KMS-11 (cell line): ENCODE measurements at regions not wholly inside any gene's neighbourhood (a gene's known extent, or its start where the extent isn't known, plus 50 kb on each side); places are given as distances from the start of the nearest gene placed in this dataset.

ENCODE experiments used
- H2AFZ ChIP-seq: fragments of 200-600 bp; sonication (generic); 2 replicates; pipeline ENCODE4 v1.6.1; 2016; ENCODE audit warnings: antibody characterized with exemption, mixed run types, low read depth
- H3K27ac ChIP-seq: fragments of 200-600 bp; sonication (generic); 2 replicates; pipeline ENCODE4 v1.6.1; 2016; ENCODE audit warnings: mild to moderate bottlenecking, mixed run types
- H3K27me3 ChIP-seq: fragments of 200-600 bp; sonication (generic); 2 replicates; pipeline ENCODE4 v1.6.1; 2017; ENCODE audit warnings: mild to moderate bottlenecking, low read depth, mixed run types, moderate library complexity; ENCODE audit not compliant: insufficient read depth
- H3K36me3 ChIP-seq: fragments of 200-600 bp; sonication (generic); 2 replicates; pipeline ENCODE4 v1.6.1; 2017; ENCODE audit warnings: mild to moderate bottlenecking, mixed run types; ENCODE audit not compliant: insufficient read depth
- H3K4me1 ChIP-seq: fragments of 200-600 bp; sonication (generic); 2 replicates; pipeline ENCODE4 v1.6.1; 2016; ENCODE audit warnings: mild to moderate bottlenecking, low read depth, mixed run types; ENCODE audit not compliant: poor library complexity, severe bottlenecking
- H3K4me2 ChIP-seq: fragments of 200-600 bp; sonication (generic); 2 replicates; pipeline ENCODE4 v1.7.0; 2016; ENCODE audit warnings: mild to moderate bottlenecking, mixed run types
- H3K4me3 ChIP-seq: fragments of 200-600 bp; sonication (generic); IDR thresholded peaks from 2 replicates; pipeline ENCODE4 v1.6.1; 2017; ENCODE audit warnings: low read depth, low read length, mixed read lengths; ENCODE audit not compliant: insufficient read depth
- H3K79me2 ChIP-seq: fragments of 200-600 bp; sonication (generic); 2 replicates; pipeline ENCODE4 v1.6.1; 2016; ENCODE audit warnings: low read depth, mixed run types; ENCODE audit not compliant: insufficient read depth
- H3K9ac ChIP-seq: fragments of 200-600 bp; sonication (generic); 2 replicates; pipeline ENCODE4 v1.6.1; 2016; ENCODE audit warnings: mild to moderate bottlenecking, mixed run types
- H4K20me1 ChIP-seq: fragments of 200-600 bp; sonication (generic); 2 replicates; pipeline ENCODE4 v1.6.1; 2016; ENCODE audit warnings: mild to moderate bottlenecking, mixed run types; ENCODE audit not compliant: insufficient read depth
- CTCF ChIP-seq: fragments of 200-600 bp; sonication (generic); conservative IDR thresholded peaks from 2 replicates; pipeline ENCODE4 v1.6.1; 2017; ENCODE audit warnings: low read depth, mild to moderate bottlenecking, antibody characterized with exemption, low read length, moderate library complexity, mixed read lengths

GRCh38 chr1:5651964-5652821 is 340.0 kb downstream of the NPHP4 start:
- H3K4me3 ChIP-seq: no peak overlapping the region
- H3K27me3 ChIP-seq: peaks cover 19% of the 10 kb centered on the region
- H3K9ac ChIP-seq: no peak overlapping the region
- no peak overlapping the region for H2AFZ ChIP-seq
- H3K36me3 ChIP-seq: no peaks in the 10 kb centered on the region
- H4K20me1 ChIP-seq: no peaks in the 10 kb centered on the region
- no peak overlapping the region for H3K4me2 ChIP-seq
- no peak overlapping the region for H3K27ac ChIP-seq
- H3K4me1 ChIP-seq: no peaks in the 10 kb centered on the region
- no peak for TF ChIP-seq CTCF
- H3K79me2 ChIP-seq: no peaks in the 10 kb centered on the region

- Histone ChIP-seq H2AFZ (no peak overlapping the region), H4K20me1 (no peaks in the 10 kb centered on the region), H3K27me3 (peaks cover 19% of the 10 kb centered on the region), H3K27ac (no peak overlapping the region), H3K4me2 (no peak overlapping the region), H3K4me3 (no peak overlapping the region), H3K9ac (no peak overlapping the region), H3K4me1 (no peaks in the 10 kb centered on the region), H3K36me3 (no peaks in the 10 kb centered on the region), H3K79me2 (no peaks in the 10 kb centered on the region)
- TF ChIP-seq CTCF: no peak
Observed at GRCh38 chr1:5651473-5651872, 340.8 kb downstream of the NPHP4 start.

DNA sequence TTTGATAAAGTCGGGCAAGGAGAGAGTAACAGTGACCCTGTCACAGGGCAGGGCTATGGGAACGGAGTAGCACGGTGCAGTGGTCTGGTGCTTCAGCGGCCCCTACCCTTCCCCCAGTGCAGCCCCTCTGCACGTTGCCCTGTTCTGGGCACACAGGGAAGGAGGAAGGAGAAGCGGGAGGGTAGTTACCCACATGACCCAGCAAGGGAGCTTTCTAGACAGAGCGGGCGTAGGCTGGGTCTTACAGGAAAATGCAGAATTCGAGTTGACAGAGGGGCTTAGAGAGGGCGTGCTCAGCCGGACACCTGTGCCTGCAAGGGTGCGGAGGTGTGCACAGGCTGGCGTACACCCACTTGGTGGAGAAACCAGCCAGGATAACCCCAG is 341.2 kb downstream of the NPHP4 start:
- Histone ChIP-seq H2AFZ (no peak overlapping the region), H4K20me1 (no peaks in the 10 kb centered on the region), H3K79me2 (no peaks in the 10 kb centered on the region), H3K4me1 (no peaks in the 10 kb centered on the region), H3K27me3 (peaks cover 19% of the 10 kb centered on the region), H3K9ac (no peak overlapping the region), H3K4me3 (no peak overlapping the region), H3K36me3 (no peaks in the 10 kb centered on the region), H3K27ac (no peak overlapping the region), H3K4me2 (no peak overlapping the region)
- TF ChIP-seq CTCF: no peak

DNA sequence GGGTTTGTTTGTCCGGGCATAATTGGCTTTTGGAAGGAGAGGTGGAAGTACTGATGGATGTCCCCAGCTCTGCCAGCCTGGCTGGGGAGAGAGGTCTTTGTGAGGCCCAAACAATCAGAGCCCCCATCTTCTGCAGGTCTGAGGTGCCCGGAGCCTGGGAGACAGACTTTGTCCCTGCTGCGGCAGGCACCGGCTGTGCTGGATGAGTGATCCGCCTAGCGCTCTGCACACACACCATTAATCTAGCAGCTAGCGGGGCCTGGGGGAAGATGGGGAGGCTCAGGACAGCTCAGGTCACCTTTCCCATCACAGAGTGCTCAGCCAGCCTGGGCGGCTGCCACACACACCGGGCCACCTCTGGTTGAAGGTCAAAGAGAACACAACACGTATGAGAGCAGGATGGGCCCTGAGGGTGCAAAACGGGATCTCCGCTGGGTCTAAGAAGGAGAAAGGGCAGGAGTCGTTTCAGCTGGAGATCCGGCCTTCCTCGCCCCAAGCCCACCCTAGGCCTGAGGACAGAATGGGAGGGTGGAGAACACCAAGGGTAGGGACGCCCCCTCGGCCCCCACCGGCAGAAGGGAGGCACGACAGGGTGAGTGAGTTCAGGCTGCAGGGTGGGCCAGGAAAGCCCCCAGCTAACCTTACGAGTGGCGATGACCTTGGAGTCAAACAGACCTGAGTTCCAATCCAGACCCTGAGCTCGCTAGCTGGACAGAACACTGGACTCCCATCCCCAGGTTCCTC is 341.8 kb downstream of the NPHP4 start:
- no peak overlapping the region for H2AFZ ChIP-seq
- H3K27me3 ChIP-seq: peaks cover 19% of the 10 kb centered on the region
- H3K79me2 ChIP-seq: no peaks in the 10 kb centered on the region
- H3K27ac ChIP-seq: no peak overlapping the region
- H3K4me1 ChIP-seq: no peaks in the 10 kb centered on the region
- no peak for TF ChIP-seq CTCF
- no peak overlapping the region for H3K9ac ChIP-seq
- no peak overlapping the region for H3K4me3 ChIP-seq
- no peaks in the 10 kb centered on the region for H3K36me3 ChIP-seq
- no peak overlapping the region for H3K4me2 ChIP-seq
- no peaks in the 10 kb centered on the region for H4K20me1 ChIP-seq
